BLaER1 treated with 17β-estradiol and CSF1 and Interleukin-3, amounts not matched to agents 10 nM and 100 nM (cell line): ENCODE measurements at regions not wholly inside any gene's neighbourhood (a gene's known extent, or its start where the extent isn't known, plus 50 kb on each side); places are given as distances from the start of the nearest gene placed in this dataset.
A peak's percentile ranks its signal among the peaks of the same experiment; 100 is the strongest.
"Not testable (repeated sequence)": the region's sequence is repeated elsewhere in the genome, so short reads cannot be mapped to it uniquely, and the experiment has no call there.

Experiments used
- H3K27ac ChIP-seq, 11 experiments: shearing (Covaris generic); formaldehyde crosslinking; 2 replicates each; pipeline ENCODE4 v1.8.1; 2022
- H3K27me3 ChIP-seq, 11 experiments: shearing (Covaris generic); formaldehyde crosslinking; 2 replicates each; pipeline ENCODE4 v1.8.1; 2022
- H3K36me3 ChIP-seq, 11 experiments: shearing (Covaris generic); formaldehyde crosslinking; 2 replicates each; pipeline ENCODE4 v1.8.1; 2022
- H3K4me1 ChIP-seq, 10 experiments: shearing (Covaris generic); formaldehyde crosslinking; 2 replicates each; pipeline ENCODE4 v1.8.1; 2022
- H3K4me2 ChIP-seq, 11 experiments: shearing (Covaris generic); formaldehyde crosslinking; 2 replicates each; pipeline ENCODE4 v1.8.1; 2022
- H3K4me3 ChIP-seq, 10 experiments: shearing (Covaris generic); formaldehyde crosslinking; 2 replicates each; pipeline ENCODE4 v1.8.1; 2022
- H3K9ac ChIP-seq, 11 experiments: shearing (Covaris generic); formaldehyde crosslinking; 2 replicates each; pipeline ENCODE4 v1.8.1; 2022
- H3K9me3 ChIP-seq, 11 experiments: shearing (Covaris generic); formaldehyde crosslinking; replicated peaks in 1 of 11; 2 replicates each; pipeline ENCODE4 v1.8.1; 2022
- H4K20me1 ChIP-seq, 11 experiments: shearing (Covaris generic); formaldehyde crosslinking; 2 replicates each; pipeline ENCODE4 v1.8.1; 2022
- Cebpa-rat ChIP-seq, 11 experiments: shearing (Covaris generic); IDR thresholded peaks; 2 replicates each; pipeline ENCODE4 v1.8.1; 2022

- Histone ChIP-seq H3K4me1 (no peaks in the 10 kb centered on the region), H3K9ac (no peak overlapping the region), H3K4me2 (no peak overlapping the region), H3K9me3 (peaks cover 6 to 18% (median 12%) of the 10 kb centered on the region in 11 experiments; a peak in 20 of 22 replicates), H3K27ac (no peak overlapping the region), H3K27me3 (no peaks in the 10 kb centered on the region), H3K4me3 (no peak overlapping the region), H4K20me1 (no peaks in the 10 kb centered on the region), H3K36me3 (no peaks in the 10 kb centered on the region)
- no peak for TF ChIP-seq Cebpa-rat (IDR thresholded peaks at IDR 0.05)
Measured at GRCh38 chr1:101465941-101466340, 229.1 kb downstream of the S1PR1 start.

GRCh38 chr1:101474039-101474665 lies 237.3 kb downstream of the S1PR1 start:
- Histone ChIP-seq H3K27ac (no peak overlapping the region), H3K4me3 (no peak overlapping the region), H3K4me1 (peaks cover 0 to 11% (median 7%) of the 10 kb centered on the region in 10 experiments; a peak in 12 of 20 replicates), H3K27me3 (no peaks in the 10 kb centered on the region), H3K4me2 (no peak overlapping the region), H3K9me3 (peaks cover 8 to 22% (median 16%) of the 10 kb centered on the region in 11 experiments), H4K20me1 (no peaks in the 10 kb centered on the region), H3K36me3 (peaks cover 0 to 3% (median 0%) of the 10 kb centered on the region in 11 experiments; a peak in 1 of 22 replicates), H3K9ac (no peak overlapping the region)
- no peak for TF ChIP-seq Cebpa-rat (IDR thresholded peaks at IDR 0.05)

- Histone ChIP-seq H3K4me3 (no peak overlapping the region), H3K4me1 (peaks cover 0 to 11% (median 7%) of the 10 kb centered on the region in 10 experiments; a peak in 12 of 20 replicates), H3K4me2 (peak overlapping the region in 8 of 11 experiments; percentile 4 to 58 (median 43); a peak in 14 of 22 replicates), H3K27me3 (no peaks in the 10 kb centered on the region), H3K27ac (no peak overlapping the region), H3K9ac (no peak overlapping the region), H4K20me1 (no peaks in the 10 kb centered on the region), H3K36me3 (peaks cover 0 to 3% (median 0%) of the 10 kb centered on the region in 11 experiments; a peak in 1 of 22 replicates), H3K9me3 (peaks cover 8 to 17% (median 14%) of the 10 kb centered on the region in 11 experiments)
- TF ChIP-seq Cebpa-rat (IDR thresholded peaks at IDR 0.05), result no peak
Measured at GRCh38 chr1:101476541-101476940, 239.7 kb downstream of the S1PR1 start.

- H4K20me1 ChIP-seq, result no peaks in the 10 kb centered on the region
- H3K27ac ChIP-seq, result no peak overlapping the region
- H3K4me1 ChIP-seq, result peaks cover 0 to 11% (median 7%) of the 10 kb centered on the region in 10 experiments; a peak in 12 of 20 replicates
- H3K36me3 ChIP-seq, result no peaks in the 10 kb centered on the region
- 0 out of 22 replicates have a peak, but pooled peaks cover 0 to under 1% (median 0%) of the 10 kb centered on the region in 11 experiments for H3K9me3 ChIP-seq
- H3K4me2 ChIP-seq, result peak overlapping the region in 2 of 11 experiments; percentile 19 to 21; a peak in 4 of 22 replicates
- no peak overlapping the region for H3K9ac ChIP-seq
- no peak overlapping the region for H3K4me3 ChIP-seq
- no peak for TF ChIP-seq Cebpa-rat (IDR thresholded peaks at IDR 0.05)
- no peaks in the 10 kb centered on the region for H3K27me3 ChIP-seq
Measured at GRCh38 chr1:101479945-101480344, 243.1 kb downstream of the S1PR1 start.

- Histone ChIP-seq H3K36me3 (no peaks in the 10 kb centered on the region), H3K4me1 (0 out of 20 replicates have a peak, but pooled peaks cover 0 to 5% (median 0%) of the 10 kb centered on the region in 10 experiments), H4K20me1 (no peaks in the 10 kb centered on the region), H3K27me3 (no peaks in the 10 kb centered on the region), H3K4me2 (no peak overlapping the region), H3K4me3 (no peak overlapping the region), H3K27ac (no peak overlapping the region), H3K9me3 (no peaks in the 10 kb centered on the region), H3K9ac (no peak overlapping the region)
- TF ChIP-seq Cebpa-rat (IDR thresholded peaks at IDR 0.05), result no peak
Measured at GRCh38 chr1:101482306-101482705, 245.5 kb downstream of the S1PR1 start.

- Histone ChIP-seq H3K9ac (no peak overlapping the region), H3K4me1 (0 out of 20 replicates have a peak, but pooled peaks cover 0 to 7% (median 0%) of the 10 kb centered on the region in 10 experiments)
Measured at GRCh38 chr1:101483982-101484688, 247.3 kb downstream of the S1PR1 start.

GRCh38 chr1:101484689-101485338 lies 248.0 kb downstream of the S1PR1 start:
- no peak overlapping the region for H3K9ac ChIP-seq
- no peak overlapping the region for H3K4me3 ChIP-seq
- H3K27ac ChIP-seq, result no peak overlapping the region
- H4K20me1 ChIP-seq, result no peaks in the 10 kb centered on the region
- no peak for TF ChIP-seq Cebpa-rat (IDR thresholded peaks at IDR 0.05)
- H3K27me3 ChIP-seq, result no peaks in the 10 kb centered on the region
- peaks cover 10 to 14% (median 13%) of the 10 kb centered on the region in 11 experiments for H3K9me3 ChIP-seq
- no peaks in the 10 kb centered on the region for H3K36me3 ChIP-seq
- H3K4me2 ChIP-seq, result no peak overlapping the region
- H3K4me1 ChIP-seq, result 0 out of 20 replicates have a peak, but pooled peaks cover 0 to 7% (median 0%) of the 10 kb centered on the region in 10 experiments

More at GRCh38 chr1:101483982-101484688, 247.3 kb downstream of the S1PR1 start:
- no peak overlapping the region for H3K4me2 ChIP-seq
- H3K27ac ChIP-seq, result no peak overlapping the region
- no peaks in the 10 kb centered on the region for H4K20me1 ChIP-seq
- no peak for TF ChIP-seq Cebpa-rat (IDR thresholded peaks at IDR 0.05)
- H3K27me3 ChIP-seq, result no peaks in the 10 kb centered on the region
- H3K36me3 ChIP-seq, result no peaks in the 10 kb centered on the region
- peaks cover 3 to 7% (median 6%) of the 10 kb centered on the region in 11 experiments; a peak in 21 of 22 replicates for H3K9me3 ChIP-seq
- no peak overlapping the region for H3K4me3 ChIP-seq

GRCh38 chr1:101485712-101486111 lies 248.9 kb downstream of the S1PR1 start:
- no peak overlapping the region for H3K9ac ChIP-seq
- no peaks in the 10 kb centered on the region for H4K20me1 ChIP-seq
- no peaks in the 10 kb centered on the region for H3K27me3 ChIP-seq
- H3K4me2 ChIP-seq, result no peak overlapping the region
- no peak overlapping the region for H3K4me3 ChIP-seq
- peaks cover 14 to 19% (median 18%) of the 10 kb centered on the region in 11 experiments for H3K9me3 ChIP-seq
- no peak overlapping the region for H3K27ac ChIP-seq
- H3K4me1 ChIP-seq, result 0 out of 20 replicates have a peak, but pooled peaks cover 0 to 7% (median 0%) of the 10 kb centered on the region in 10 experiments
- H3K36me3 ChIP-seq, result no peaks in the 10 kb centered on the region
- no peak for TF ChIP-seq Cebpa-rat (IDR thresholded peaks at IDR 0.05)

GRCh38 chr1:101492144-101492543 lies 255.3 kb downstream of the S1PR1 start:
- H3K4me1 ChIP-seq, H3K4me2 ChIP-seq, H3K36me3 ChIP-seq, H3K27me3 ChIP-seq, H4K20me1 ChIP-seq, H3K27ac ChIP-seq, H3K4me3 ChIP-seq, H3K9ac ChIP-seq: not testable (repeated sequence)
- H3K9me3 ChIP-seq, result peaks cover 14 to 23% (median 18%) of the 10 kb centered on the region in 11 experiments

GRCh38 chr1:101493920-101494319 lies 257.1 kb downstream of the S1PR1 start:
- not testable (repeated sequence) for H3K36me3 ChIP-seq, H3K27ac ChIP-seq, H3K4me3 ChIP-seq, H4K20me1 ChIP-seq, H3K9ac ChIP-seq, H3K4me2 ChIP-seq, H3K4me1 ChIP-seq, H3K27me3 ChIP-seq
- H3K9me3 ChIP-seq, result peaks cover 13 to 20% (median 14%) of the 10 kb centered on the region in 11 experiments
